Osteocyte (in vitro differentiated cells): ENCODE measurements at regions not wholly inside any gene's neighbourhood (a gene's known extent, or its start where the extent isn't known, plus 50 kb on each side); places are given as distances from the start of the nearest gene placed in this dataset.

Experiments
- DNase-seq: peaks from one replicate; pipeline ENCODE4 v3.0.0; 2021; ENCODE audit warnings: mixed read lengths; ENCODE audit not compliant: unreplicated experiment; ENCODE audit errors: extremely low spot score
- H3K27ac Mint-ChIP-seq: one replicate; pipeline ENCODE4 v1.8.0; 2021; ENCODE audit warnings: mild to moderate bottlenecking, mixed read lengths; ENCODE audit not compliant: unreplicated experiment
- H3K27me3 Mint-ChIP-seq: one replicate; pipeline ENCODE4 v1.8.0; 2021; ENCODE audit warnings: mixed read lengths; ENCODE audit not compliant: unreplicated experiment
- H3K36me3 Mint-ChIP-seq: one replicate; pipeline ENCODE4 v1.8.0; 2021; ENCODE audit warnings: mixed read lengths; ENCODE audit not compliant: unreplicated experiment
- H3K4me1 Mint-ChIP-seq: one replicate; pipeline ENCODE4 v1.8.0; 2021; ENCODE audit warnings: mixed read lengths; ENCODE audit not compliant: unreplicated experiment
- H3K4me3 Mint-ChIP-seq: one replicate; pipeline ENCODE4 v1.8.0; 2021; ENCODE audit warnings: mild to moderate bottlenecking, moderate library complexity, mixed read lengths; ENCODE audit not compliant: unreplicated experiment
- H3K9me3 Mint-ChIP-seq: one replicate; pipeline ENCODE4 v1.8.0; 2021; ENCODE audit warnings: mixed read lengths; ENCODE audit not compliant: unreplicated experiment
- CTCF ChIP-seq: fragments of 200-600 bp; sonication (generic); IDR thresholded peaks from 2 replicates; pipeline ENCODE4 v1.5.0; 2021; ENCODE audit warnings: antibody characterized with exemption, mild to moderate bottlenecking, moderate library complexity

GRCh38 chr2:200177971-200178911 is 128.3 kb upstream of the SPATS2L start:
- no peak for DNase-seq
- Mint-ChIP-seq H3K4me1 (peaks cover 24% of the 10 kb centered on the region), H3K4me3 (no peak overlapping the region), H3K27ac (no peak overlapping the region), H3K27me3 (no peaks in the 10 kb centered on the region), H3K36me3 (no peaks in the 10 kb centered on the region), H3K9me3 (no peaks in the 10 kb centered on the region)
- no peak for TF ChIP-seq CTCF

GRCh38 chr2:200179151-200179550 is 127.3 kb upstream of the SPATS2L start:
- Mint-ChIP-seq H3K36me3 (no peaks in the 10 kb centered on the region), H3K4me1 (peaks cover 15% of the 10 kb centered on the region), H3K4me3 (no peak overlapping the region)

GRCh38 chr2:200180943-200181342 is 125.5 kb upstream of the SPATS2L start:
- no peaks in the 10 kb centered on the region for H3K36me3 Mint-ChIP-seq
- no peaks in the 10 kb centered on the region for H3K27me3 Mint-ChIP-seq
- no peak overlapping the region for H3K27ac Mint-ChIP-seq
- no peak overlapping the region for H3K4me3 Mint-ChIP-seq
- peaks cover 24% of the 10 kb centered on the region for H3K4me1 Mint-ChIP-seq
- DNase-seq: no peak
- no peak for TF ChIP-seq CTCF
- no peaks in the 10 kb centered on the region for H3K9me3 Mint-ChIP-seq

More at GRCh38 chr2:200179151-200179550, 127.3 kb upstream of the SPATS2L start:
- H3K27ac Mint-ChIP-seq: no peak overlapping the region
- TF ChIP-seq CTCF: no peak
- no peaks in the 10 kb centered on the region for H3K27me3 Mint-ChIP-seq
- H3K9me3 Mint-ChIP-seq: no peaks in the 10 kb centered on the region
- no peak for DNase-seq

- Mint-ChIP-seq H3K27ac (no peak overlapping the region), H3K4me3 (no peak overlapping the region), H3K36me3 (no peaks in the 10 kb centered on the region), H3K4me1 (peaks cover 29% of the 10 kb centered on the region), H3K27me3 (no peaks in the 10 kb centered on the region), H3K9me3 (no peaks in the 10 kb centered on the region)
- no peak for TF ChIP-seq CTCF
- no peak for DNase-seq
These were observed 124.7 kb upstream of the SPATS2L start for GRCh38 chr2:200181755-200182154.

GRCh38 chr2:200184748-200185627 is 121.5 kb upstream of the SPATS2L start:
- no peak overlapping the region for H3K27ac Mint-ChIP-seq
- no peaks in the 10 kb centered on the region for H3K27me3 Mint-ChIP-seq
- no peak overlapping the region for H3K4me3 Mint-ChIP-seq
- DNase-seq: no peak
- TF ChIP-seq CTCF: no peak
- H3K36me3 Mint-ChIP-seq: no peaks in the 10 kb centered on the region
- peaks cover 19% of the 10 kb centered on the region for H3K4me1 Mint-ChIP-seq
- no peaks in the 10 kb centered on the region for H3K9me3 Mint-ChIP-seq
